ENCODE measurements at regions not wholly inside any gene's neighbourhood (a gene's known extent, or its start where the extent isn't known, plus 50 kb on each side); places are given as distances from the start of the nearest gene placed in this dataset.
A peak's percentile ranks its signal among the peaks of the same experiment; 100 is the strongest.

GRCh38 chr2:157191186-157191585, 66.3 kb upstream of the GALNT5 start:
- no peak overlapping the region for H3K4me3 ChIP-seq
- H3K27ac ChIP-seq: no peak overlapping the region
- DNase-seq (no peak), ATAC-seq (no peak)
- whole genome bisulfite sequencing, 3 donors: 89 to 93% (median 90%) methylated on average over 2 of the region's 2 CpGs
- intact Hi-C loops (cut with DNase I): loop anchor here in 1 of 2 donors (5.0 kb wide), 1 partner anchor 1814 kb away; no protein-coding TSS in a partner anchor
- peaks cover 3% of the 10 kb centered on the region for H3K4me1 ChIP-seq
- H3K27me3 ChIP-seq (ENCODE audit: insufficient read depth in 3 of 3, low read length in 2 of 3): no peaks in the 10 kb centered on the region
- H3K9me3 ChIP-seq: no peaks in the 10 kb centered on the region
- H3K36me3 ChIP-seq (ENCODE audit: insufficient read depth in 1 of 2, low read depth in 1 of 2): no peaks in the 10 kb centered on the region
- TF ChIP-seq, protein P1, sequence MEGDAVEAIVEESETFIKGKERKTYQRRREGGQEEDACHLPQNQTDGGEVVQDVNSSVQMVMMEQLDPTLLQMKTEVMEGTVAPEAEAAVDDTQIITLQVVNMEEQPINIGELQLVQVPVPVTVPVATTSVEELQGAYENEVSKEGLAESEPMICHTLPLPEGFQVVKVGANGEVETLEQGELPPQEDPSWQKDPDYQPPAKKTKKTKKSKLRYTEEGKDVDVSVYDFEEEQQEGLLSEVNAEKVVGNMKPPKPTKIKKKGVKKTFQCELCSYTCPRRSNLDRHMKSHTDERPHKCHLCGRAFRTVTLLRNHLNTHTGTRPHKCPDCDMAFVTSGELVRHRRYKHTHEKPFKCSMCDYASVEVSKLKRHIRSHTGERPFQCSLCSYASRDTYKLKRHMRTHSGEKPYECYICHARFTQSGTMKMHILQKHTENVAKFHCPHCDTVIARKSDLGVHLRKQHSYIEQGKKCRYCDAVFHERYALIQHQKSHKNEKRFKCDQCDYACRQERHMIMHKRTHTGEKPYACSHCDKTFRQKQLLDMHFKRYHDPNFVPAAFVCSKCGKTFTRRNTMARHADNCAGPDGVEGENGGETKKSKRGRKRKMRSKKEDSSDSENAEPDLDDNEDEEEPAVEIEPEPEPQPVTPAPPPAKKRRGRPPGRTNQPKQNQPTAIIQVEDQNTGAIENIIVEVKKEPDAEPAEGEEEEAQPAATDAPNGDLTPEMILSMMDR (IDR thresholded peaks at IDR 0.05): no peak

GRCh38 chr2:157192445-157193423, 64.8 kb upstream of the GALNT5 start:
- peaks cover 3% of the 10 kb centered on the region for H3K4me1 ChIP-seq
- H3K27me3 ChIP-seq (ENCODE audit: insufficient read depth in 3 of 3, low read length in 2 of 3): no peaks in the 10 kb centered on the region
- H3K27ac ChIP-seq: no peak overlapping the region
- WGBS, 3 donors: 58 to 78% (median 64%) methylated on average over 8 of the region's 8 CpGs
- TF ChIP-seq, protein P1 (IDR thresholded peaks at IDR 0.05): no peak
- intact Hi-C loops (cut with DNase I): loop anchor here in 1 of 2 donors (5.0 kb wide), 1 partner anchor 1815 kb away; no protein-coding TSS in a partner anchor
- no peak overlapping the region for H3K4me3 ChIP-seq
- no peaks in the 10 kb centered on the region for H3K9me3 ChIP-seq
- no peaks in the 10 kb centered on the region for H3K36me3 ChIP-seq (ENCODE audit: insufficient read depth in 1 of 2, low read depth in 1 of 2)
- no peak for ATAC-seq
- no peak for DNase-seq

GRCh38 chr2:157193461-157193860, 64.0 kb upstream of the GALNT5 start:
- intact Hi-C loops (cut with DNase I): loop anchor here in 1 of 2 donors (5.0 kb wide), 1 partner anchor 1816 kb away; no protein-coding TSS in a partner anchor
- Histone ChIP-seq H3K4me3 (no peak overlapping the region), H3K36me3 (ENCODE audit: insufficient read depth in 1 of 2, low read depth in 1 of 2) (no peaks in the 10 kb centered on the region), H3K9me3 (no peaks in the 10 kb centered on the region), H3K27me3 (ENCODE audit: insufficient read depth in 3 of 3, low read length in 2 of 3) (no peaks in the 10 kb centered on the region), H3K4me1 (peaks cover 3% of the 10 kb centered on the region), H3K27ac (no peak overlapping the region)
- DNase-seq: no peak
- TF ChIP-seq, protein P1 (IDR thresholded peaks at IDR 0.05): no peak
- no peak for ATAC-seq

GRCh38 chr2:157194097-157194688, 63.3 kb upstream of the GALNT5 start:
- DNase-seq: no peak
- no peak overlapping the region for H3K27ac ChIP-seq
- intact Hi-C loops (cut with DNase I): loop anchor here in 1 of 2 donors (5.0 kb wide), 1 partner anchor 1817 kb away; no protein-coding TSS in a partner anchor
- WGBS, 3 donors: 6 to 12% (median 7%) methylated on average over 2 of the region's 2 CpGs
- TF ChIP-seq, protein P1 (IDR thresholded peaks at IDR 0.05): peak; percentile 66
- H3K9me3 ChIP-seq: no peaks in the 10 kb centered on the region
- peak in 2 of 4 donors; percentile 61 to 65 for ATAC-seq
- H3K4me1 ChIP-seq: peaks cover 3% of the 10 kb centered on the region
- H3K27me3 ChIP-seq (ENCODE audit: insufficient read depth in 3 of 3, low read length in 2 of 3): no peaks in the 10 kb centered on the region
- no peak overlapping the region for H3K4me3 ChIP-seq
- no peaks in the 10 kb centered on the region for H3K36me3 ChIP-seq (ENCODE audit: insufficient read depth in 1 of 2, low read depth in 1 of 2)
